ENCODE measurements at regions not wholly inside any gene's neighbourhood (a gene's known extent, or its start where the extent isn't known, plus 50 kb on each side); places are given as distances from the start of the nearest gene placed in this dataset.

DNA sequence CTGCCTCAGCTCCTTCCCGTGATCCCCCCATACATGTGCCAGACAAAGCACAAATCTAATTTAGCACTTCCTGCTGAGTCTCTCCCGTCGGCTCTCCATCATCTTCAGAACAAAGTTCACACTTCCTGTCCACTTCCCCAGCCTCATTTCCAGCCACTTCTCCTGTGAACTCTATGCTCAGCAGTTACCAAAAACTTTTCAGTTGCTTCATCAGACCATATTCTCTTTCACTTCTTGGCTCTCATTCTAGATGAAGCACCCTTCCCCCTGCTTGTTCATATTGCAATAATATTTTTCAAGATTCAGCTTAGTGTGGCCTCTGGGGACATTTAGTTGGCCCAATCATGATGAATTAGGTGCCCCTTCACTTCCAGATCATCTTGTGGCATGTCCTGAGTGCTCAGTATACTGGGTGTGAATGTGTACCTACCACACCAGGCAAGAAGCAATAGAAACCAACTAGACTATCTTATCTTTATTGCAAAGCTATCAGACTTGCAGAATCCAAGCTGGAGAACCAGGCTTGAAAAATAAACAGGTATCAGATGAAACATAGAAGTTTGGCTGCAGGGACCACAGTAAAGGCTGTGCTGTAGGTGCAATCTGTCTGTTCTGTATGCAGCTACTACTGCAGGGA, 115.8 kb downstream of the NXPE2 start:
- TF ChIP-seq, protein P1, sequence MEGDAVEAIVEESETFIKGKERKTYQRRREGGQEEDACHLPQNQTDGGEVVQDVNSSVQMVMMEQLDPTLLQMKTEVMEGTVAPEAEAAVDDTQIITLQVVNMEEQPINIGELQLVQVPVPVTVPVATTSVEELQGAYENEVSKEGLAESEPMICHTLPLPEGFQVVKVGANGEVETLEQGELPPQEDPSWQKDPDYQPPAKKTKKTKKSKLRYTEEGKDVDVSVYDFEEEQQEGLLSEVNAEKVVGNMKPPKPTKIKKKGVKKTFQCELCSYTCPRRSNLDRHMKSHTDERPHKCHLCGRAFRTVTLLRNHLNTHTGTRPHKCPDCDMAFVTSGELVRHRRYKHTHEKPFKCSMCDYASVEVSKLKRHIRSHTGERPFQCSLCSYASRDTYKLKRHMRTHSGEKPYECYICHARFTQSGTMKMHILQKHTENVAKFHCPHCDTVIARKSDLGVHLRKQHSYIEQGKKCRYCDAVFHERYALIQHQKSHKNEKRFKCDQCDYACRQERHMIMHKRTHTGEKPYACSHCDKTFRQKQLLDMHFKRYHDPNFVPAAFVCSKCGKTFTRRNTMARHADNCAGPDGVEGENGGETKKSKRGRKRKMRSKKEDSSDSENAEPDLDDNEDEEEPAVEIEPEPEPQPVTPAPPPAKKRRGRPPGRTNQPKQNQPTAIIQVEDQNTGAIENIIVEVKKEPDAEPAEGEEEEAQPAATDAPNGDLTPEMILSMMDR (IDR thresholded peaks at IDR 0.05), result no peak
- TF ChIP-seq POLR2AphosphoS5 (IDR thresholded peaks at IDR 0.05; ENCODE audit: low read depth, low read length) (no peak), SIN3A (IDR thresholded peaks at IDR 0.05; ENCODE audit: borderline replicate concordance, insufficient read depth, low read depth, low read length) (no peak)

Measured in Panc1 (cell line).